GM23338 (cell line): ENCODE measurements at regions not wholly inside any gene's neighbourhood (a gene's known extent, or its start where the extent isn't known, plus 50 kb on each side); places are given as distances from the start of the nearest gene placed in this dataset.

Experiments
- ATAC-seq: fragments of 200-7000 bp; cut with Tn5 transposase; 3 replicates; pipeline ENCODE4 v1.9.1; 2020
- DNase-seq: peaks from one replicate; pipeline ENCODE4 v3.0.0-alpha.2; 2015; ENCODE audit warnings: low spot score
- H2AFZ ChIP-seq: fragments of 200-600 bp; sonication (generic); 2 replicates; pipeline ENCODE4 v1.8.0; 2016; ENCODE audit warnings: antibody characterized with exemption, mild to moderate bottlenecking, moderate library complexity
- H3F3A ChIP-seq: fragments of 200-600 bp; sonication (generic); replicated peaks from 2 replicates; pipeline ENCODE4 v1.8.0; 2017; ENCODE audit warnings: antibody characterized with exemption, mixed run types, low read depth
- H3K27ac ChIP-seq: fragments of 200-600 bp; sonication (generic); 2 replicates; pipeline ENCODE4 v1.6.1; 2016; ENCODE audit warnings: low read depth
- H3K27me3 ChIP-seq: fragments of 200-600 bp; sonication (generic); 2 replicates; pipeline ENCODE4 v1.8.0; 2016; ENCODE audit warnings: mild to moderate bottlenecking, mixed run types, moderate library complexity; ENCODE audit not compliant: insufficient read depth
- H3K36me3 ChIP-seq: fragments of 200-600 bp; sonication (generic); 2 replicates; pipeline ENCODE4 v1.8.0; 2016; ENCODE audit warnings: mild to moderate bottlenecking; ENCODE audit not compliant: insufficient read depth
- H3K4me1 ChIP-seq: fragments of 200-600 bp; sonication (generic); 2 replicates; pipeline ENCODE4 v1.8.0; 2016; ENCODE audit warnings: mild to moderate bottlenecking, moderate library complexity; ENCODE audit not compliant: insufficient read depth
- H3K4me2 ChIP-seq: fragments of 200-600 bp; sonication (generic); 2 replicates; pipeline ENCODE4 v1.7.1; 2017; ENCODE audit warnings: mixed run types
- H3K4me3 ChIP-seq: fragments of 200-600 bp; sonication (generic); 2 replicates; pipeline ENCODE4 v1.6.1; 2016; ENCODE audit warnings: mixed run types
- H3K79me2 ChIP-seq: fragments of 200-600 bp; sonication (generic); replicated peaks from 2 replicates; pipeline ENCODE4 v1.8.0; 2017; ENCODE audit warnings: mild to moderate bottlenecking; ENCODE audit not compliant: insufficient read depth
- H3K9me2 ChIP-seq: fragments of 200-600 bp; sonication (generic); 2 replicates; pipeline ENCODE4 v1.8.0; 2017; ENCODE audit not compliant: insufficient read depth
- H4K20me1 ChIP-seq: fragments of 200-600 bp; sonication (generic); replicated peaks from 2 replicates; pipeline ENCODE4 v1.8.0; 2017; ENCODE audit warnings: mild to moderate bottlenecking; ENCODE audit not compliant: insufficient read depth
- H3K27ac Mint-ChIP-seq: 2 replicates; pipeline ENCODE4 v1.8.0; 2020; ENCODE audit warnings: inconsistent platforms, mild to moderate bottlenecking, moderate library complexity, mixed read lengths
- H3K27me3 Mint-ChIP-seq: 3 replicates; pipeline ENCODE4 v1.8.0; 2022; ENCODE audit warnings: low read depth, mild to moderate bottlenecking, moderate library complexity, mixed read lengths, inconsistent platforms; ENCODE audit not compliant: insufficient read depth, poor library complexity
- H3K36me3 Mint-ChIP-seq: 3 replicates; pipeline ENCODE4 v1.8.0; 2021; ENCODE audit warnings: low read depth, mild to moderate bottlenecking, inconsistent platforms, moderate library complexity, mixed read lengths
- H3K4me1 Mint-ChIP-seq: 3 replicates; pipeline ENCODE4 v1.8.0; 2020; ENCODE audit warnings: mild to moderate bottlenecking, inconsistent platforms, mixed read lengths
- H3K4me3 Mint-ChIP-seq: 3 replicates; pipeline ENCODE4 v1.8.0; 2021; ENCODE audit warnings: moderate library complexity, mild to moderate bottlenecking, inconsistent platforms, mixed read lengths
- H3K9me3 Mint-ChIP-seq: 3 replicates; pipeline ENCODE4 v1.8.0; 2020; ENCODE audit warnings: moderate library complexity, mild to moderate bottlenecking, inconsistent platforms, mixed read lengths
- CREB1 ChIP-seq: fragments of 250-450 bp; sonication (Bioruptor Pico); IDR thresholded peaks from 2 replicates; pipeline ENCODE4 v1.5.0; 2020; ENCODE audit warnings: low read depth, mild to moderate bottlenecking, moderate library complexity
- CTCF ChIP-seq, 2 experiments: fragments of 200-600 bp in 1 of 2; sonication (generic) in 1 of 2; conservative IDR thresholded peaks; 2 replicates each; pipeline versions ENCODE4 v1.5.1 to v1.6.1; 2016 to 2017; ENCODE audit warnings: antibody characterized with exemption in 2 of 2, low read depth in 2 of 2, mild to moderate bottlenecking in 2 of 2, moderate library complexity in 1 of 2
- ETS1 ChIP-seq: IDR thresholded peaks from 2 replicates; pipeline ENCODE4 v1.6.1; 2016; ENCODE audit warnings: antibody characterized with exemption
- EZH2 ChIP-seq: fragments of 200-600 bp; sonication (generic); IDR thresholded peaks from one replicate; pipeline ENCODE4 v1.8.0; 2017; ENCODE audit warnings: antibody characterized with exemption, mild to moderate bottlenecking, low read depth; ENCODE audit not compliant: unreplicated experiment
- EZH2phosphoT487 ChIP-seq: fragments of 200-600 bp; sonication (generic); IDR thresholded peaks from one replicate; pipeline ENCODE4 v1.8.1; 2018; ENCODE audit warnings: antibody characterized with exemption; ENCODE audit not compliant: unreplicated experiment
- JUNB ChIP-seq: IDR thresholded peaks from one replicate; pipeline ENCODE4 v1.6.1; 2016; ENCODE audit warnings: antibody characterized with exemption; ENCODE audit not compliant: unreplicated experiment
- NANOG ChIP-seq: IDR thresholded peaks from 2 replicates; pipeline ENCODE4 v1.6.1; 2016; ENCODE audit warnings: antibody characterized with exemption, borderline replicate concordance
- POLR2AphosphoS5 ChIP-seq: IDR thresholded peaks from 2 replicates; pipeline ENCODE4 v1.6.1; 2016; ENCODE audit warnings: antibody characterized with exemption, low read depth
- REST ChIP-seq: IDR thresholded peaks from one replicate; pipeline ENCODE4 v1.6.1; 2018; ENCODE audit warnings: antibody characterized with exemption; ENCODE audit not compliant: unreplicated experiment
- STAT1 ChIP-seq: IDR thresholded peaks from one replicate; pipeline ENCODE4 v1.6.1; 2016; ENCODE audit warnings: antibody characterized with exemption; ENCODE audit not compliant: unreplicated experiment
- ZNF114 ChIP-seq: fragments of 250-450 bp; sonication (Bioruptor Pico); IDR thresholded peaks from 2 replicates; pipeline ENCODE4 v1.5.0; 2020; ENCODE audit warnings: mild to moderate bottlenecking, moderate library complexity
- ZNF331 ChIP-seq: fragments of 250-450 bp; sonication (Bioruptor Pico); IDR thresholded peaks from 2 replicates; pipeline ENCODE4 v1.5.0; 2020; ENCODE audit warnings: low read depth, mild to moderate bottlenecking, moderate library complexity
- ZNF462 ChIP-seq: fragments of 250-450 bp; sonication (Bioruptor Pico); IDR thresholded peaks from 2 replicates; pipeline ENCODE4 v1.5.0; 2020; ENCODE audit warnings: mild to moderate bottlenecking, moderate library complexity

- DNase-seq (no peak), ATAC-seq (no peak)
- no peak overlapping the region; the same call in 1 of the 2 replicates for H2AFZ ChIP-seq
- TF ChIP-seq ETS1 (no peak), CREB1 (CRISPR knock-in tag) (no peak), STAT1 (no peak), ZNF462 (CRISPR knock-in tag) (no peak), REST (no peak), CTCF (conservative IDR thresholded peaks at IDR 0.05; ENCODE audit: low read depth in 2 of 2) (no peak), ZNF331 (CRISPR knock-in tag) (no peak), POLR2AphosphoS5 (no peak), EZH2 (no peak), JUNB (no peak), NANOG (no peak), ZNF114 (CRISPR knock-in tag) (no peak), EZH2phosphoT487 (no peak)
- H3K9me3 Mint-ChIP-seq, result no peaks in the 10 kb centered on the region
- no peak overlapping the region for H3K4me3 ChIP-seq
- H4K20me1 ChIP-seq, result no peaks in the 10 kb centered on the region
- no peak overlapping the region for H3K4me2 ChIP-seq
- H3K79me2 ChIP-seq, result no peaks in the 10 kb centered on the region
- H3K36me3 ChIP-seq, result no peaks in the 10 kb centered on the region
- H3K4me3 Mint-ChIP-seq, result no peak overlapping the region
- peaks cover 5% of the 10 kb centered on the region; the same call in 1 of the 2 replicates for H3K4me1 ChIP-seq
- no peak overlapping the region for H3K27ac Mint-ChIP-seq
- H3K27me3 Mint-ChIP-seq, result peaks cover 2% of the 10 kb centered on the region
- no peak overlapping the region for H3K27ac ChIP-seq
- peaks cover 2% of the 10 kb centered on the region; the same call in 1 of the 2 replicates for H3K9me2 ChIP-seq
- H3K4me1 Mint-ChIP-seq, result peaks cover 3% of the 10 kb centered on the region; the same call in 1 of the 3 replicates
- no peaks in the 10 kb centered on the region for H3K36me3 Mint-ChIP-seq
- H3K27me3 ChIP-seq, result no peaks in the 10 kb centered on the region
- H3F3A ChIP-seq, result no peaks in the 10 kb centered on the region
Measured at GRCh38 chr12:69150796-69151127, 88.6 kb upstream of the CPSF6 start.
